T-cell (primary cell): ENCODE measurements at regions not wholly inside any gene's neighbourhood (a gene's known extent, or its start where the extent isn't known, plus 50 kb on each side); places are given as distances from the start of the nearest gene placed in this dataset.

Source experiments
- ATAC-seq, 4 experiments: fragments of 200-7000 bp in 3 of 4; fragments of 150-1000 bp in 1 of 4; cut with Tn5 transposase; replicated peaks in 1 of 4; 1 replicate in 3 of 4; 2 replicates in 1 of 4; pipeline ENCODE4 v1.10.0; 2021; ENCODE audit warnings: moderate library complexity in 3 of 4, mild to moderate bottlenecking in 2 of 4, moderate number of reproducible peaks in 1 of 4
- CTCF ChIA-PET, 2 donors: fragments of 300-600 bp; sonication (Branson Sonifier 250); formaldehyde crosslinking; loops; one replicate each; lab custom pipeline; 2022; ENCODE audit warnings: antibody characterized with exemption in 2 of 2; lab: Charles Lee
- POLR2A ChIA-PET, 2 donors: fragments of 300-600 bp; sonication (Branson Sonifier 250); formaldehyde crosslinking; loops; one replicate each; lab custom pipeline; 2022; ENCODE audit warnings: antibody characterized with exemption in 2 of 2; lab: Charles Lee
- DNase-seq, 35 experiments: peaks; one replicate each; pipeline versions ENCODE4 v3.0.0 to v3.0.0-alpha.2; 2013 to 2023
- H3K27ac ChIP-seq: one replicate; pipeline ENCODE4 v1.5.1; 2013; ENCODE audit warnings: low read length
- H3K27me3 ChIP-seq, 2 experiments: replicated peaks in 1 of 2; 1 replicate in 1 of 2; 2 replicates in 1 of 2; pipeline versions ENCODE4 v1.6.1 to v1.7.0; 2013; ENCODE audit warnings: low read length in 1 of 2, mixed read lengths in 1 of 2; ENCODE audit not compliant: control insufficient read depth in 2 of 2, insufficient read depth in 2 of 2; ENCODE audit errors: extremely low read depth in 1 of 2
- H3K36me3 ChIP-seq, 2 donors: 1 replicate in 1 of 2; 2 replicates in 1 of 2; pipeline versions ENCODE4 v1.6.1 to v1.7.0; 2013; ENCODE audit warnings: low read length in 1 of 2; ENCODE audit not compliant: control insufficient read depth in 2 of 2, insufficient read depth in 1 of 2; ENCODE audit errors: extremely low read depth in 1 of 2
- H3K4me1 ChIP-seq, 2 experiments: 1 replicate in 1 of 2; 2 replicates in 1 of 2; pipeline versions ENCODE4 v1.6.1 to v1.7.0; 2013; ENCODE audit warnings: low read length in 2 of 2, mixed read lengths in 1 of 2; ENCODE audit not compliant: insufficient read depth in 2 of 2, control insufficient read depth in 1 of 2; ENCODE audit errors: extremely low read depth in 1 of 2
- H3K4me3 ChIP-seq, 2 donors: 1 replicate in 1 of 2; 2 replicates in 1 of 2; pipeline versions ENCODE4 v1.5.1 to v1.7.0; 2013; ENCODE audit warnings: mild to moderate bottlenecking in 2 of 2, low read length in 1 of 2, moderate library complexity in 1 of 2; ENCODE audit not compliant: control insufficient read depth in 1 of 2; ENCODE audit errors: extremely low read depth in 1 of 2
- H3K9me3 ChIP-seq: 2 replicates; pipeline ENCODE4 v1.7.0; 2013
- H3K27ac Mint-ChIP-seq, 2 donors: one replicate each; pipeline ENCODE4 v1.8.0; 2020 to 2021; ENCODE audit warnings: mild to moderate bottlenecking in 2 of 2, mixed read lengths in 2 of 2
- H3K27me3 Mint-ChIP-seq, 2 donors: one replicate each; pipeline ENCODE4 v1.8.0; 2021 to 2022; ENCODE audit warnings: mixed read lengths in 2 of 2
- H3K36me3 Mint-ChIP-seq: one replicate; pipeline ENCODE4 v1.8.0; 2021; ENCODE audit warnings: mixed read lengths
- H3K4me1 Mint-ChIP-seq, 3 donors: one replicate each; pipeline ENCODE4 v1.8.0; 2020 to 2022; ENCODE audit warnings: mixed read lengths in 3 of 3, mild to moderate bottlenecking in 1 of 3
- H3K4me3 Mint-ChIP-seq, 3 donors: one replicate each; pipeline ENCODE4 v1.8.0; 2020 to 2022; ENCODE audit warnings: mild to moderate bottlenecking in 3 of 3, mixed read lengths in 3 of 3, moderate library complexity in 3 of 3
- H3K9me3 Mint-ChIP-seq, 3 donors: one replicate each; pipeline ENCODE4 v1.8.0; 2020 to 2022; ENCODE audit warnings: mixed read lengths in 3 of 3
- WGBS: methylation state at CpG from one replicate; pipeline ENCODE4 v1.1.5; 2013; ENCODE audit warnings: missing lambda C conversion rate; ENCODE audit not compliant: insufficient coverage; 5-methylcytosine and 5-hydroxymethylcytosine counted together

GRCh38 chr6:71204741-71205140 lies 83.9 kb upstream of the OGFRL1 start:
- Mint-ChIP-seq H3K27me3 (peaks cover 3% of the 10 kb centered on the region in 2 donors), H3K27ac (no peak overlapping the region), H3K4me1 (no peaks in the 10 kb centered on the region), H3K9me3 (no peaks in the 10 kb centered on the region), H3K36me3 (no peaks in the 10 kb centered on the region), H3K4me3 (no peak overlapping the region)
- no peaks in the 10 kb centered on the region for H3K36me3 ChIP-seq
- H3K27ac ChIP-seq = no peak overlapping the region
- H3K9me3 ChIP-seq = no peaks in the 10 kb centered on the region
- ChIA-PET CTCF (no interaction called here), POLR2A (no interaction called here)
- no CpG with 5 or more reads among the region's 6 CpGs for WGBS
- H3K4me1 ChIP-seq = no peaks in the 10 kb centered on the region
- ATAC-seq (no peak), DNase-seq (no peak)
- no peaks in the 10 kb centered on the region for H3K27me3 ChIP-seq
- H3K4me3 ChIP-seq = no peak overlapping the region

DNA sequence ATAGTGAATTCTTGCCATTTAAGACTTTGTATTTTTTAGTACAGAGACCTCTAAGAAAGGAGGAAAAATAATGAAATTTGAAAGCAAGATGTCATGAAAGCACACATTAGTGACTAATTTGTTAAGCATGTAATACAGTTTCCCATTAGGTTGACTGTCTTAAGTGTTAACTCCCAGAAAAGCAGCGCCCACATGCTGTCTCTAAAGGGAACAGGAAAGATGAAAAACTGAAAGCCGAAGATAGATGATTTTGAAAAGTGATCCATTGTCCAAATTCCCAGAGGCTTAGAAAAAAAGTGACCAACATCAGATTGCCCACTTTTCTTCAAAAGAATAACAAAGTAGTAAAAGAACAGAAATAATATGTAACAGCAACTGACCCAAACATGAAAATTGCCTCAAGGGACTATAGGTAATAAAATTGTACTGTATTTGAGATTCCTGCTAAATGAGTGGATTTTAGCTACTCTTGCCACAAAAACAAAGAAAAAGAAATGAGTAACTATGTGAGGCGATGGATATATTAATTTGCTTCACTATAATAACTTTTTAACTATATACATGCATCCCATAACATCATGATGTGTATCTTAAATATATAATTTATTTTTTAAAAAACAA lies 83.2 kb upstream of the OGFRL1 start:
- Histone ChIP-seq H3K27me3 (no peaks in the 10 kb centered on the region), H3K9me3 (no peaks in the 10 kb centered on the region), H3K4me1 (no peaks in the 10 kb centered on the region), H3K27ac (no peak overlapping the region), H3K4me3 (no peak overlapping the region), H3K36me3 (no peaks in the 10 kb centered on the region)
- H3K4me1 Mint-ChIP-seq = no peaks in the 10 kb centered on the region
- no peak overlapping the region for H3K4me3 Mint-ChIP-seq
- ChIA-PET CTCF (no interaction called here), POLR2A (no interaction called here)
- H3K27ac Mint-ChIP-seq = no peak overlapping the region
- no peaks in the 10 kb centered on the region for H3K9me3 Mint-ChIP-seq
- no CpG with 5 or more reads among the region's 3 CpGs for WGBS
- DNase-seq (no peak), ATAC-seq (no peak)
- no peaks in the 10 kb centered on the region for H3K36me3 Mint-ChIP-seq
- H3K27me3 Mint-ChIP-seq = peaks cover 3% of the 10 kb centered on the region in 2 donors

- H3K4me3 ChIP-seq = no peak overlapping the region
- POLR2A ChIA-PET = no interaction called here
- no peaks in the 10 kb centered on the region for H3K9me3 ChIP-seq
- H3K36me3 Mint-ChIP-seq = no peaks in the 10 kb centered on the region
- peaks cover 3% of the 10 kb centered on the region in 2 donors for H3K27me3 Mint-ChIP-seq
- no peaks in the 10 kb centered on the region for H3K9me3 Mint-ChIP-seq
- H3K4me1 Mint-ChIP-seq = no peaks in the 10 kb centered on the region
- no peak for DNase-seq
- no peak for ATAC-seq
- H3K4me1 ChIP-seq = no peaks in the 10 kb centered on the region
- no peak overlapping the region for H3K4me3 Mint-ChIP-seq
- no peaks in the 10 kb centered on the region for H3K36me3 ChIP-seq
- no peak overlapping the region for H3K27ac ChIP-seq
- H3K27ac Mint-ChIP-seq = no peak overlapping the region
- CTCF ChIA-PET = no interaction called here
- WGBS = no CpG with 5 or more reads among the region's 2 CpGs
- no peaks in the 10 kb centered on the region for H3K27me3 ChIP-seq
Measured at GRCh38 chr6:71206089-71206488, 82.5 kb upstream of the OGFRL1 start.

GRCh38 chr6:71209206-71209605 lies 79.4 kb upstream of the OGFRL1 start:
- H3K4me3 ChIP-seq = no peak overlapping the region
- ATAC-seq (no peak), DNase-seq (no peak)
- ChIA-PET POLR2A (no interaction called here), CTCF (interaction anchor here in 1 of 2 donors (0.9 kb wide), 1 partner anchor 1429 kb away, joined by 3 read pairs; no protein-coding TSS in a partner anchor)
- no peak overlapping the region for H3K27ac Mint-ChIP-seq
- no peaks in the 10 kb centered on the region for H3K4me1 Mint-ChIP-seq
- H3K9me3 ChIP-seq = no peaks in the 10 kb centered on the region
- no peaks in the 10 kb centered on the region for H3K36me3 Mint-ChIP-seq
- no peak overlapping the region for H3K4me3 Mint-ChIP-seq
- H3K4me1 ChIP-seq = no peaks in the 10 kb centered on the region
- H3K27me3 ChIP-seq = no peaks in the 10 kb centered on the region
- no peaks in the 10 kb centered on the region for H3K9me3 Mint-ChIP-seq
- H3K27ac ChIP-seq = no peak overlapping the region
- H3K36me3 ChIP-seq = no peaks in the 10 kb centered on the region
- WGBS = no CpG with 5 or more reads among the region's 1 CpG
- H3K27me3 Mint-ChIP-seq = peaks cover 3 to 5% of the 10 kb centered on the region in 2 donors

GRCh38 chr6:71209626-71210025 lies 79.0 kb upstream of the OGFRL1 start:
- DNase-seq (no peak), ATAC-seq (no peak)
- Histone ChIP-seq H3K9me3 (no peaks in the 10 kb centered on the region), H3K4me1 (no peaks in the 10 kb centered on the region), H3K36me3 (no peaks in the 10 kb centered on the region), H3K27ac (no peak overlapping the region), H3K27me3 (no peaks in the 10 kb centered on the region), H3K4me3 (no peak overlapping the region)
- Mint-ChIP-seq H3K36me3 (no peaks in the 10 kb centered on the region), H3K4me1 (no peaks in the 10 kb centered on the region), H3K27me3 (peaks cover 3 to 5% of the 10 kb centered on the region in 2 donors), H3K27ac (no peak overlapping the region), H3K9me3 (no peaks in the 10 kb centered on the region), H3K4me3 (no peak overlapping the region)
- ChIA-PET CTCF (interaction anchor here in 1 of 2 donors (0.9 kb wide), 1 partner anchor 1430 kb away, joined by 3 read pairs; no protein-coding TSS in a partner anchor), POLR2A (no interaction called here)

DNA sequence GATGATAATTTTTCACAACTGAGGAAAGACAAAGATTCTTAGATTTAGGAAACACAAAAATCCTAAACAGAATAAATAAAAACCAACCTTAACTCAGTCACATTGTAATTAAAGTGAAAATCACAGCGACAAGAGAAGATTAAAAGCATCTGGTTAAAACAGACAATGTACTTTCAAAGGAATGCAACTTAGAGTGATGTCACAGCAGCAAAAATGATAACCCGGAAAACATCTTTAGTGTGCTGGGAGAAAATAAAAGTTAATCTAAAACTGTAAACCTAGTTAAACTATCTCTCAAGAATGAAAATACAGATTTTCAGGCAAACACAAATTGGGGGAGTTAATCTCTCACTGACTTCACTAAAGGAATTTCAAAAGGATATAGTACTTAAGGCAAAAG lies 76.8 kb upstream of the OGFRL1 start:
- Histone ChIP-seq H3K27me3 (no peaks in the 10 kb centered on the region), H3K27ac (no peak overlapping the region), H3K36me3 (no peaks in the 10 kb centered on the region), H3K9me3 (no peaks in the 10 kb centered on the region), H3K4me3 (no peak overlapping the region), H3K4me1 (no peaks in the 10 kb centered on the region)
- H3K4me1 Mint-ChIP-seq = no peaks in the 10 kb centered on the region
- peaks cover 4 to 5% of the 10 kb centered on the region in 2 donors for H3K27me3 Mint-ChIP-seq
- no peak overlapping the region for H3K27ac Mint-ChIP-seq
- ATAC-seq = no peak
- DNase-seq = no peak
- no peaks in the 10 kb centered on the region for H3K36me3 Mint-ChIP-seq
- H3K4me3 Mint-ChIP-seq = no peak overlapping the region
- WGBS = no CpG with 5 or more reads among the region's 2 CpGs
- CTCF ChIA-PET = no interaction called here
- H3K9me3 Mint-ChIP-seq = no peaks in the 10 kb centered on the region
- POLR2A ChIA-PET = no interaction called here

- Mint-ChIP-seq H3K36me3 (no peaks in the 10 kb centered on the region), H3K4me3 (no peak overlapping the region)
Measured at GRCh38 chr6:71220466-71220865, 68.1 kb upstream of the OGFRL1 start.

More at GRCh38 chr6:71220466-71220865, 68.1 kb upstream of the OGFRL1 start:
- Mint-ChIP-seq H3K27ac (no peak overlapping the region), H3K4me1 (peaks cover 6 to 8% (median 6%) of the 10 kb centered on the region in 3 donors), H3K27me3 (peaks cover 0 to 4% of the 10 kb centered on the region in 2 donors), H3K9me3 (no peaks in the 10 kb centered on the region)
- DNase-seq (no peak), ATAC-seq (no peak)
- CTCF ChIA-PET = interaction anchor here in 1 of 2 donors (1.2 kb wide), 1 partner anchor 11 kb away, joined by 3 read pairs; no protein-coding TSS in a partner anchor
- H3K27ac ChIP-seq = no peak overlapping the region
- no peaks in the 10 kb centered on the region for H3K9me3 ChIP-seq
- WGBS = 70% methylated on average over 2 of the region's 3 CpGs
- POLR2A ChIA-PET = no interaction called here
- no peak overlapping the region for H3K4me3 ChIP-seq
- H3K4me1 ChIP-seq = no peaks in the 10 kb centered on the region
- H3K27me3 ChIP-seq = no peaks in the 10 kb centered on the region
- H3K36me3 ChIP-seq = no peaks in the 10 kb centered on the region
